HepG2 (cell line): ENCODE measurements at regions not wholly inside any gene's neighbourhood (a gene's known extent, or its start where the extent isn't known, plus 50 kb on each side); places are given as distances from the start of the nearest gene placed in this dataset.
A peak's percentile ranks its signal among the peaks of the same experiment; 100 is the strongest.

ENCODE experiments used
- ATAC-seq: fragments of 200-7000 bp; cut with Tn5 transposase; 3 replicates; pipeline ENCODE4 v1.9.1; 2020; ENCODE audit warnings: mild to moderate bottlenecking, moderate library complexity
- BruUV-seq: library from RNA; stranded (reverse); fragments of 400-500 nt; replicated peaks from 2 replicates; lab custom pipeline; 2021; lab: Mats Ljungman, UMichigan
- CTCF ChIA-PET: fragments of 300-600 bp; formaldehyde crosslinking; extraction: SDS; loops from one replicate; lab custom pipeline; 2021; ENCODE audit warnings: low total read pairs, inconsistent platforms, low intra/inter-chr PET ratio; lab: Yijun Ruan, JAX
- POLR2A ChIA-PET: fragments of 350-600 bp; sonication (Branson Sonifier 250); formaldehyde crosslinking; loops from one replicate; lab custom pipeline; 2020; ENCODE audit warnings: antibody characterized with exemption, inconsistent platforms; lab: Yijun Ruan, JAX
- DNase-seq: peaks from one replicate; pipeline ENCODE4 v3.0.0-alpha.2; 2015; ENCODE audit warnings: low spot score
- FAIRE-seq: peaks from 3 replicates; lab custom pipeline; 2011; peaks lifted over from hg19 to GRCh38; lab: Jason Lieb, UNC
- H2AFZ ChIP-seq: one replicate; pipeline ENCODE4 v1.6.1; 2011; ENCODE audit warnings: low read length, inconsistent platforms
- H3K27ac ChIP-seq: fragments of 300-600 bp; 3 replicates; pipeline ENCODE4 v1.8.0; 2011; ENCODE audit warnings: mixed run types, mild to moderate bottlenecking, mixed read lengths, low read length, inconsistent platforms; ENCODE audit not compliant: insufficient read depth; ENCODE audit errors: extremely low read length
- H3K27me3 ChIP-seq, 2 experiments: fragments of 200-600 bp in 1 of 2; 2 replicates in 1 of 2; 3 replicates in 1 of 2; pipeline versions ENCODE4 v1.6.0 to v1.8.0; 2011; ENCODE audit warnings: low read length in 2 of 2, mild to moderate bottlenecking in 2 of 2, moderate library complexity in 2 of 2, inconsistent platforms in 1 of 2; ENCODE audit not compliant: insufficient read depth in 2 of 2, control insufficient read depth in 1 of 2
- H3K36me3 ChIP-seq, 2 experiments: fragments of 200-600 bp in 1 of 2; replicated peaks in 1 of 2; 2 replicates in 1 of 2; 3 replicates in 1 of 2; pipeline versions ENCODE4 v1.5.1 to v1.8.0; 2011; ENCODE audit warnings: low read length in 2 of 2, inconsistent platforms in 1 of 2; ENCODE audit not compliant: insufficient read depth in 2 of 2, control insufficient read depth in 1 of 2
- H3K4me1 ChIP-seq: 2 replicates; pipeline ENCODE4 v1.5.1; 2012; ENCODE audit warnings: low read length, inconsistent platforms; ENCODE audit not compliant: insufficient read depth
- H3K4me2 ChIP-seq: 2 replicates; pipeline ENCODE4 v1.6.0; 2011; ENCODE audit warnings: low read depth, low read length, inconsistent platforms
- H3K4me3 ChIP-seq, 3 experiments: fragments of 200-600 bp in 1 of 3; sonication (generic), shearing (Covaris generic) in 1 of 3; replicated peaks in 1 of 3; 2 replicates each; pipeline ENCODE4 v1.5.1; 2011 to 2016; ENCODE audit warnings: low read length in 3 of 3, inconsistent platforms in 2 of 3, low read depth in 2 of 3, mild to moderate bottlenecking in 2 of 3, control low read depth in 1 of 3, mixed read lengths in 1 of 3; ENCODE audit not compliant: insufficient read depth in 1 of 3
- H3K79me2 ChIP-seq: one replicate; pipeline ENCODE4 v1.6.1; 2011; ENCODE audit warnings: low read length, inconsistent platforms; ENCODE audit not compliant: insufficient read depth
- H3K9ac ChIP-seq: 2 replicates; pipeline ENCODE4 v1.6.0; 2011; ENCODE audit warnings: mild to moderate bottlenecking, low read depth, low read length, inconsistent platforms; ENCODE audit not compliant: insufficient read depth
- H3K9me3 ChIP-seq: 2 replicates; pipeline ENCODE4 v1.5.1; 2012; ENCODE audit warnings: mild to moderate bottlenecking, low read length
- H4K20me1 ChIP-seq: 2 replicates; pipeline ENCODE4 v1.6.0; 2011; ENCODE audit warnings: inconsistent platforms, mild to moderate bottlenecking, low read length, moderate library complexity; ENCODE audit not compliant: insufficient read depth
- ARNTL ChIP-seq: sonication (generic); formaldehyde crosslinking; IDR thresholded peaks from 2 replicates; pipeline ENCODE4 v1.4.0; 2020; ENCODE audit warnings: mild to moderate bottlenecking, missing genetic modification reagents
- HNRNPK ChIP-seq: fragments of 200-400 bp; formaldehyde crosslinking; IDR thresholded peaks from 2 replicates; pipeline ENCODE4 v1.6.1; 2018; ENCODE audit warnings: low read length, low read depth, moderate library complexity, mild to moderate bottlenecking; ENCODE audit not compliant: poor library complexity, severe bottlenecking
- RNF2 ChIP-seq: fragments of 450-650 bp; conservative IDR thresholded peaks from 2 replicates; pipeline ENCODE4 v1.6.1; 2016; ENCODE audit warnings: low read depth
- SAFB2 ChIP-seq: sonication (generic); formaldehyde crosslinking; IDR thresholded peaks from 2 replicates; pipeline ENCODE4 v1.5.1; 2020; ENCODE audit warnings: missing genetic modification reagents, low read depth, mild to moderate bottlenecking, borderline replicate concordance
- SNAI1 ChIP-seq: sonication (generic); formaldehyde crosslinking; IDR thresholded peaks from 2 replicates; pipeline ENCODE4 v1.5.0; 2020; ENCODE audit warnings: mild to moderate bottlenecking, missing genetic modification reagents, borderline replicate concordance
- TGIF2 ChIP-seq: IDR thresholded peaks from 2 replicates; pipeline ENCODE4 v1.6.1; 2016; ENCODE audit warnings: control low read depth, missing compliant biosample characterization
- ZNF331 ChIP-seq: sonication (generic); formaldehyde crosslinking; IDR thresholded peaks from 2 replicates; pipeline ENCODE4 v1.4.0; 2020; ENCODE audit warnings: missing genetic modification reagents
- WGBS: methylation state at CpG from one replicate; pipeline ENCODE4 v1.1.6; 2017; ENCODE audit warnings: low lambda C conversion rate; 5-methylcytosine and 5-hydroxymethylcytosine counted together
- in situ Hi-C: cut with HindIII; loops from 2 replicates; pipeline ENCODE4 v1.10.0; 2017; ENCODE audit warnings: low pct_unique_long_range_greater_than_20kb; ENCODE audit not compliant: extremely low pct_ligation_motif_present
- intact Hi-C: fragments of 100-400 bp; cut with micrococcal nuclease; formaldehyde crosslinking; loops from one replicate; pipeline ENCODE4 v1.10.0; 2022; ENCODE audit not compliant: unreplicated experiment
- TF ChIP-seq, protein P1 (sequence below): sonication (generic); formaldehyde crosslinking; IDR thresholded peaks from 2 replicates; pipeline ENCODE4 v1.4.0; 2020; ENCODE audit warnings: missing genetic modification reagents, mild to moderate bottlenecking, borderline replicate concordance
- TF ChIP-seq, protein P2 (sequence below): fragments of 450-650 bp; IDR thresholded peaks from 2 replicates; pipeline ENCODE4 v1.6.1; 2016
- TF ChIP-seq, protein P3 (sequence below): sonication (generic); formaldehyde crosslinking; IDR thresholded peaks from 2 replicates; pipeline ENCODE4 v1.4.0; 2020; ENCODE audit warnings: missing genetic modification reagents, borderline replicate concordance

DNA sequence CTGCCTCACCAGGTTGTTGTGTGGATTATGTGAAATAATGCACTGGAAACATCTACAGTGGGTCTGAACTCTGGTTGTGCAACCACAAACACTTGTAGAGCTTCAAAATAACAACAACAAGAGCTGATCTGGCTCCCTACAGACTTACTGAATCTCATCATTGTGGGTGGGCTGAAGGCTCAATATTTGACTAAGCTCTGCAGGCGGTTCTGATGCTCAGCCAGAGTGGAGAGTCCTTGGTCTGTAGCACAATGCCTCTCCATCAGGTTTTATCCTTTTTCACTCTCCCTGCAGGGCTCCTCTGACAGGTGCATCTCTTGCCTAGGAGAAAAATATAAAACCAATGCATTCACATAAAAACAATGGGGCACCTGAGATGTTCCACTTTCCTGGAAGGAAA lies 456.3 kb upstream of the ONECUT1 start:
- Histone ChIP-seq H3K36me3 (no peaks in the 10 kb centered on the region), H3K4me3 (no peak overlapping the region), H4K20me1 (no peaks in the 10 kb centered on the region), H3K4me2 (no peak overlapping the region), H3K9ac (no peak overlapping the region), H3K27me3 (no peaks in the 10 kb centered on the region; a peak in 2 of 5 replicates), H3K27ac (no peak overlapping the region), H2AFZ (no peak overlapping the region), H3K4me1 (no peaks in the 10 kb centered on the region), H3K79me2 (no peaks in the 10 kb centered on the region), H3K9me3 (no peaks in the 10 kb centered on the region; the same call in 1 of the 2 replicates)
- in situ Hi-C loops: no loop called here
- no peak for DNase-seq
- CTCF ChIA-PET: no interaction called here
- BruUV-seq: no TSS peak
- intact Hi-C loops: no loop called here
- no peak for ATAC-seq
- POLR2A ChIA-PET: no interaction called here
- 11% methylated on average over 1 of the region's 1 CpG for WGBS
- FAIRE-seq: no peak
- peak; percentile 93 for TF ChIP-seq ZNF331 (CRISPR knock-in tag)
- no peak for TF ChIP-seq RNF2
- TF ChIP-seq, all 625 proteins: peak for 1

DNA sequence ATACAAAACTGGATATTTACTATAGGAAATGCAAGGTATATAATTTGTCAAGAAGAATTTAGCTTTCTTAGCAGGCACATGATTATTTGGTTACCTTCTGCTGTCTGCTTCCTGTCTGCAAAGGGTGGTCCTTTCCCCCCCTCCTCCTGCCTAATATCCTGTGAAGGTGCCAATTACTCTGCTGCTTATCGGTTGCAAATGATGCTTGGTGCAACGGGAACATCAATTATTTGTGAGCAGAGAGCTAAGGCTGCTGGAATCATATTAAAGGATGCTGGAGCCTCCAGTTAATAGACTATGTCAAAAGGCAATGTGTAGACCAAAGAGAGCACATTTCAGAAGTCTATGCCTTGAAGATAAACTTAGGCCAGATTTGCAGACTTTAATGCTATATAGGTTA lies 443.7 kb upstream of the ONECUT1 start:
- FAIRE-seq: no peak
- Histone ChIP-seq H3K79me2 (no peaks in the 10 kb centered on the region), H4K20me1 (no peaks in the 10 kb centered on the region), H3K27me3 (no peaks in the 10 kb centered on the region), H3K4me1 (peaks cover 10% of the 10 kb centered on the region), H3K9me3 (no peaks in the 10 kb centered on the region), H3K27ac (no peak overlapping the region), H2AFZ (no peak overlapping the region), H3K4me2 (no peak overlapping the region), H3K9ac (no peak overlapping the region), H3K36me3 (no peaks in the 10 kb centered on the region), H3K4me3 (no peak overlapping the region)
- CTCF ChIA-PET: no interaction called here
- WGBS: 54% methylated on average over 2 of the region's 2 CpGs
- in situ Hi-C loops (no loop called here), intact Hi-C loops (no loop called here)
- no peak for DNase-seq
- no TSS peak for BruUV-seq
- TF ChIP-seq, protein P1, sequence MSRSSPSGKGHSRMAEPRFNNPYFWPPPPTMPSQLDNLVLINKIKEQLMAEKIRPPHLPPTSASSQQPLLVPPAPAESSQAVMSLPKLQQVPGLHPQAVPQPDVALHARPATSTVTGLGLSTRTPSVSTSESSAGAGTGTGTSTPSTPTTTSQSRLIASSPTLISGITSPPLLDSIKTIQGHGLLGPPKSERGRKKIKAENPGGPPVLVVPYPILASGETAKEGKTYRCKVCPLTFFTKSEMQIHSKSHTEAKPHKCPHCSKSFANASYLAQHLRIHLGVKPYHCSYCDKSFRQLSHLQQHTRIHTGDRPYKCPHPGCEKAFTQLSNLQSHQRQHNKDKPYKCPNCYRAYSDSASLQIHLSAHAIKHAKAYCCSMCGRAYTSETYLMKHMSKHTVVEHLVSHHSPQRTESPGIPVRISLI (CRISPR knock-in tag): no peak
- TF ChIP-seq HNRNPK (no peak), SAFB2 (CRISPR knock-in tag) (no peak), SNAI1 (no peak), TGIF2 (CRISPR knock-in tag) (no peak), ARNTL (no peak)
- TF ChIP-seq, protein P2, sequence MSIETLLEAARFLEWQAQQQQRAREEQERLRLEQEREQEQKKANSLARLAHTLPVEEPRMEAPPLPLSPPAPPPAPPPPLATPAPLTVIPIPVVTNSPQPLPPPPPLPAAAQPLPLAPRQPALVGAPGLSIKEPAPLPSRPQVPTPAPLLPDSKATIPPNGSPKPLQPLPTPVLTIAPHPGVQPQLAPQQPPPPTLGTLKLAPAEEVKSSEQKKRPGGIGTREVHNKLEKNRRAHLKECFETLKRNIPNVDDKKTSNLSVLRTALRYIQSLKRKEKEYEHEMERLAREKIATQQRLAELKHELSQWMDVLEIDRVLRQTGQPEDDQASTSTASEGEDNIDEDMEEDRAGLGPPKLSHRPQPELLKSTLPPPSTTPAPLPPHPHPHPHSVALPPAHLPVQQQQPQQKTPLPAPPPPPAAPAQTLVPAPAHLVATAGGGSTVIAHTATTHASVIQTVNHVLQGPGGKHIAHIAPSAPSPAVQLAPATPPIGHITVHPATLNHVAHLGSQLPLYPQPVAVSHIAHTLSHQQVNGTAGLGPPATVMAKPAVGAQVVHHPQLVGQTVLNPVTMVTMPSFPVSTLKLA: no peak
- TF ChIP-seq, protein P3, sequence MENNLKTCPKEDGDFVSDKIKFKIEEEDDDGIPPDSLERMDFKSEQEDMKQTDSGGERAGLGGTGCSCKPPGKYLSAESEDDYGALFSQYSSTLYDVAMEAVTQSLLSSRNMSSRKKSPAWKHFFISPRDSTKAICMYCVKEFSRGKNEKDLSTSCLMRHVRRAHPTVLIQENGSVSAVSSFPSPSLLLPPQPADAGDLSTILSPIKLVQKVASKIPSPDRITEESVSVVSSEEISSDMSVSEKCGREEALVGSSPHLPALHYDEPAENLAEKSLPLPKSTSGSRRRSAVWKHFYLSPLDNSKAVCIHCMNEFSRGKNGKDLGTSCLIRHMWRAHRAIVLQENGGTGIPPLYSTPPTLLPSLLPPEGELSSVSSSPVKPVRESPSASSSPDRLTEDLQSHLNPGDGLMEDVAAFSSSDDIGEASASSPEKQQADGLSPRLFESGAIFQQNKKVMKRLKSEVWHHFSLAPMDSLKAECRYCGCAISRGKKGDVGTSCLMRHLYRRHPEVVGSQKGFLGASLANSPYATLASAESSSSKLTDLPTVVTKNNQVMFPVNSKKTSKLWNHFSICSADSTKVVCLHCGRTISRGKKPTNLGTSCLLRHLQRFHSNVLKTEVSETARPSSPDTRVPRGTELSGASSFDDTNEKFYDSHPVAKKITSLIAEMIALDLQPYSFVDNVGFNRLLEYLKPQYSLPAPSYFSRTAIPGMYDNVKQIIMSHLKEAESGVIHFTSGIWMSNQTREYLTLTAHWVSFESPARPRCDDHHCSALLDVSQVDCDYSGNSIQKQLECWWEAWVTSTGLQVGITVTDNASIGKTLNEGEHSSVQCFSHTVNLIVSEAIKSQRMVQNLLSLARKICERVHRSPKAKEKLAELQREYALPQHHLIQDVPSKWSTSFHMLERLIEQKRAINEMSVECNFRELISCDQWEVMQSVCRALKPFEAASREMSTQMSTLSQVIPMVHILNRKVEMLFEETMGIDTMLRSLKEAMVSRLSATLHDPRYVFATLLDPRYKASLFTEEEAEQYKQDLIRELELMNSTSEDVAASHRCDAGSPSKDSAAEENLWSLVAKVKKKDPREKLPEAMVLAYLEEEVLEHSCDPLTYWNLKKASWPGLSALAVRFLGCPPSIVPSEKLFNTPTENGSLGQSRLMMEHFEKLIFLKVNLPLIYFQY (CRISPR knock-in tag): no peak
- no peak for ATAC-seq
- POLR2A ChIA-PET: no interaction called here
